ENCODE measurements at regions not wholly inside any gene's neighbourhood (a gene's known extent, or its start where the extent isn't known, plus 50 kb on each side); places are given as distances from the start of the nearest gene placed in this dataset.

DNA sequence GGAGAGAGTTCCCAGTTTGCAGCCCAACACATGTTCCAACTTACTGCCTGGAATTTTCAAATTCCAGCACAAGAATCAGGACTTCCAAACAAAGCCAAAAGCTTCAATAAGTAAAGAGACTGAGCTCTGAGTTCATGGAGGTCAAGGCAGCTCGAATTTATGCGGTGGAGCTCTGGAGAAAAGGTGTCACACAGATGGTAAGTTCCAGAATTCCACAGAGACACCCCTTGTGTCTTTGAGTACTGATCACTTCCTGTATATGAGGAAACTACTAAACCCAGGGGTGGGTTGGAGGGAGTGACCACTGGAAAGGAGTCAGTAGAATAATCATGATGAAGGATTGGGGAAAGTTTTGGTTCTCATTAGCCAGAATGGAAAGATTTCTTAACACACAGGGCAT, 118.5 kb upstream of the GUCY1A1 start:
- no peak for DNase-seq

DNA sequence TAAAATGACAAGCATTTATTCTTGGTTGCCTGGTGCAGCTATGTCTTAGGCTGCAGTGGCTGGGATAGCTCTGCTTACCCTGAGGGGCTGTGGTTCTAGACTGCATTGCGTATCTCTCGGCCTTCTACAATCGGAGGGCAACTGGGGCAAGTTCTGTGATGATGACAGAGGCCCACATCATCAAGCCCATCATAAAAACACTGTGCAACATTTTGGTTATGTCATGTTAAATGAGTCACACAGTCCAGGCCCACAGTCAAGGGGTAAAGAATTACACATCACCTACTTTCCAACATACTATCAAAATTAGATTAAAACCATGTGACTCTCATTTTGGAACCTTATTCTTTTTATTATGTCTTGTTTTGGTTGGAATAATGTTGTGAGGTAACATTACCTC, 120.2 kb upstream of the GUCY1A1 start:
- DNase-seq: no peak

- DNase-seq: no peak
Measured at GRCh38 chr4:155545456-155545855, 121.2 kb upstream of the GUCY1A1 start.

DNA sequence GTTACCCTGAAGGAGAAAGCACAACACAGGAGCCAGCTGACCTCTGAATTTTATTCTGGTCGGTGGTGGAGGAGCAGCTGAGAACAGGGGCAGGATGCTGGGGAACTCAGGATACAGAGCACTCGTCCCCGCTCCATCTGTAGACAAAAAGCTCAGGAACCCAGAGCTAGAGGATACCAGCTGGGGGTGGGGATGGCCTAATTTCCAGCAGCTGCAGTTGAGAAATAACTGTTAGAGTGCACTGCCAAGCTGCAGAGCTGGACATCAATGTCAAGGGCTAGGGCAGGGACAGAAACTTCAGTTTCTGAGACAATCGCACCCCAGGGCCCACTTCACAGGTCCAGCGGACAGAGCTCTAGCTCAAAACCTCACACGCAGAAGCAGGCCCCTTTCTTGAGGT, 122.1 kb upstream of the GUCY1A1 start:
- no peak for DNase-seq

GRCh38 chr4:155543126-155543765, 123.4 kb upstream of the GUCY1A1 start:
- DNase-seq: peak; percentile 2

DNA sequence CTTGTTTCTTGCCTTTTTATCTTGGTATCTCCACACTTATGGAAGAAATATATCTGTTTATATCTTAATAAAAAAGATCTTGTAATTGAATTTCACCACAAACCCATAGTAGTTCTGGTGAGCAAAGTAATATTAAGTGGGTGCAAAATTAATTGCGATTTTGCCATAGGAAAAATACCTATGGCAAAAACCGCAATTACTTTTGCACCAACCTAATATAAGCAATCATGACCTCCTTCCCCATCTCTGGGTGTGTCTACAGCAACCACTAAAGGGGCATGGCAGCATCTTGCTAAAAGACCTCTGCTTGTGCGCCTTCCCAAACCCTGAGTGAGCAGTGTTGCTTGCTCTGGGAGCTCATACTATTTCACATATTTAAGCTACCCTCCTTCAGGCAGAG, 124.2 kb upstream of the GUCY1A1 start:
- no peak for DNase-seq

- DNase-seq: no peak
Measured at GRCh38 chr4:155541716-155542115, 124.9 kb upstream of the GUCY1A1 start.

DNA sequence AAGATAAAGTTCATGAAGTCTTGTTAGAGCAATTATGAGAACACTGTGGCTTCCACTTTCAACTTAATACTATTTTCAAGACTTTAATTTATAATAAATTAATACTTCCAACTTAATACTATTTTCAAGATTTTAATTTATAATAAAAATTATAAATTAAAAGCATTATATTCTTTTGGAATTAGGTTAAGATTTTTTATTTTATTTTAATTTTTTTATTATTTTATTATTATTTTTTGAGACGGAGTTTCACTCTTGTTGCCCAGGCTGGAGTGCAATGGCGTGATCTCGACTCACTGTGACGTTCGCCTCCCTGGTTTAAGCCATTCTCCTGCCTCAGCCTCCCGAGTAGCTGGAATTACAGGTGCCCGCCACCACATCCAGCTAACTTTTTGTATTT, 126.0 kb upstream of the GUCY1A1 start:
- DNase-seq: no peak

DNA sequence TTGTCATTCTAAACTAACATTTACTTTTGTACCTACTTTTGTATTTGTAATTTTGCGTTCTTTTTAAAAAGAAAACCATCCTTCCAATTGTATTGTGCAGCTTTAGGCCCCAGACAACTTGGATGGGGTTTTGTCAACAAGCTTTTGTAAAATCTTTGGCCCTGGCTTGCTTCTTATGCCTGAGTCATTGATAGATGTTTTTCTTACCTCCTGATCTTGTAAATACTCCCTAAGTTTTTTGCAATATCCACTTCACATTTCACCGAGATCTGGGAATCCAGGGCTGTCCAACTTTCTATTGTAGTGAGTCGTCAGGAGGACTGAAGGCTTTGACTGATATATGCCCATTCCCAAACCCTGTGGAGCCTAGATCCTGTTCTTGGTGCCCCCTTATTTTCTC, 126.9 kb upstream of the GUCY1A1 start:
- DNase-seq: no peak

DNA sequence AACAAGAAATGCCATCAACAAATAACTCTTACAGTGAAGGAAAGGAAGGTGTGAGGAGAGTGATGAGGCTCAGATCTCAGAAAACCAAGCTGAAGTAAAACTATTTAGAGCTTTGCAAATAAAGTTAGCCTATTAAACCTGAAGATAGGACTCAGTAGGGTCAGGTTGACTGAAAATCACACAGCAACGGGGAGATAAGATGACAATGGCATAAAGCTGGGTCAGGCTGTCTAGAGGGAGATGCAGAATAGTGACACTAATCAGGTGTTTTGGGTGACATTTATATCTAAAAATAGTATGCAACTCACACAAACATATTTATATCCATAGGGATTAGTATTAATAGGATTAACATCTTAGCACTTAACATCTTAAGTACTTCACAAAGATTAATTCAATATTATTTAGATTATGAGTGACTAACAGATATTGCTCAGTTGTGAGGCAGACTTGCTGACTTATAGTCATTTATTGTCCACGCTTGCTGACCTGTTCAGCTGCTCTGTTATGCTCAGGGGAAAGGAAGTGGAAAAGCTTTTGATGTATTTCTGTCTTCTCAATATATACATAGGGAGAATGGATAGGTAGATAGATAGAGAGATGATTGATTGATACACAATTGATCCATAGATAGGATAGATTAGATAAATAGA, 130.7 kb upstream of the GUCY1A1 start:
- DNase-seq: no peak

GRCh38 chr4:155532373-155533085, 134.1 kb upstream of the GUCY1A1 start:
- no peak for DNase-seq

GRCh38 chr4:155530857-155531256, 135.8 kb upstream of the GUCY1A1 start:
- no peak for DNase-seq

- no peak for DNase-seq
Measured at GRCh38 chr4:155530290-155530689, 136.4 kb upstream of the GUCY1A1 start.

GRCh38 chr4:155529716-155530115, 136.9 kb upstream of the GUCY1A1 start:
- no peak for DNase-seq

DNA sequence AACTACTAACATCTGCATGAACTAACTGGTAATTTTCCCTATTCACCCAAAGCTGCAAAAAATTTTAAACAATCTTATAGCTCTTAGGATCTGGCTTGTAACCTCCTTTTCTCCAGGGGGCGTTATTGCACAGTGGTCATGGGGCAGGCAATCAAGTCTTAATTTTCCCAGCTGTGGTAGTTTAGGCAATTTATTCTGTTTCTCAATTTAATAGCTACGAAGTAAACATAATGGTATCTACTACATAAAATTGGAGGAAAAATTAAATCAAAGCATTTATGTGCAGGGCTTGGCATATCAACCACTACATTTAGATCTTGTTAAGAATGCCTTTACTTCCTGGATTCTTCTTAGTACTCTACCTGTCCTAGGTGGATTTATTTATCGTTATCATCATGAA, 137.4 kb upstream of the GUCY1A1 start:
- DNase-seq: no peak

- DNase-seq: no peak
Measured at GRCh38 chr4:155526452-155527169, 140.0 kb upstream of the GUCY1A1 start.

DNA sequence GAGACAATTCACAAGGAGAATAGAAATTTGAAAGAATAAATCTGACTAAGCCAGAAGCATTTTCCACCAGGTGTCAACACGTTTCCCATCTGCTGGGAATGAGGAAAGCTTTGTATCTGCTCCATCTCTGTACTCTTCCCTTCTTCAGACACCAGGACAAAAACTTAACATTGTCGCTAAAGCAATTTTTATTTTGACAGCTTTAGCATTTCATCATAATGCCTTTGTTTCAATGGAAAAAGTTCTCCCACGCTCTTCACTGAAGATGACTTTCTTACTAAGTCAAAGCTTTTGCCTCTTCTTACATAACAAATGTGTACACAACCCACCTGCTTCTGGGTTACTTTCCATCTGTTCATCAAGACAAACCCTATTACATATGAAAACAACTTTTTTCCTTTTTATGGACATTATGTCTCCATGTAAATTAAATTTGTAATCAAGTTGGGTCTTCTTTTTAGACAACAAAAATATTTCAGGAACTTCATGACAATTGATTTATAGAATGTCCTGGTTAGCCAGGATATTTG, 141.7 kb upstream of the GUCY1A1 start:
- no peak for DNase-seq

DNA sequence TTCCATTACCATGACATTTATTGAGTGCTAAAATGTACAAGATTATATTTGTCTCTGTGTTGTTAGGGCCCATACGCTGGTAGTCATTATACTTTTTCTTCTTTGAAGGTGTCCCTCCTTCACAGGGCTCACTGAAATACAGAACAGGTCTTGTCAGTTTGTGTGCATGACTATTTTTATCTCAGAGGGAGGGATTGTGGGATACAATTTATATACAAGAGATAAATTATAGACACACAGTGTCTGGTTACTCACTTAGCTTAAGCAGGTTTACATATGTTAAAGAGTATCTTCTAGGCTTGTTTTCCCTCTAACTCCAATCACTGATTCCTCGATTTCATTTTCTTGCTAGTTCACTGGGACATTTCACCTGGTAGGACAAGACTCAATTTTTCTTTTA, 143.3 kb upstream of the GUCY1A1 start:
- no peak for DNase-seq

- DNase-seq: no peak
Measured at GRCh38 chr4:155522201-155522600, 144.4 kb upstream of the GUCY1A1 start.

DNA sequence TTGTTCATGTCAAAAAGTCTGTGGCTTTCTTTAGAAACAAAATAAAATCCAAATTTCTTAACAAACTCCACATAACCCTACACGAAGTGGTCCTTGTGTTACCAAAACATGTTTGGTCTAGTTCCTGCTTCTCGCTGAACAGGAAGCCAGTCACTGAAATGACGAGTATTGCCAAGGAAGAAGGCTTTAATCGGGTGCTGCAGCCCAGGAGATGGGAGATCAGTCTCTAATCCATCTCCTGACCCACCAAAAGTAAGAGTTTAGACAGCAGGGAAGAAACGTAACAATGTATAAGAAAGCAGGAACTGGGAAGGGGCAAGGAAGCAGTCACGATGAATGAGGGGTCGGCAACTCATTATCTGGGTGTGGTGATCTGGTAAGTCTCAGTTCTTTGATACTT, 144.6 kb upstream of the MAP9 start:
- no peak for DNase-seq

GRCh38 chr4:155515444-155516075, 138.8 kb upstream of the MAP9 start:
- no peak for DNase-seq

DNA sequence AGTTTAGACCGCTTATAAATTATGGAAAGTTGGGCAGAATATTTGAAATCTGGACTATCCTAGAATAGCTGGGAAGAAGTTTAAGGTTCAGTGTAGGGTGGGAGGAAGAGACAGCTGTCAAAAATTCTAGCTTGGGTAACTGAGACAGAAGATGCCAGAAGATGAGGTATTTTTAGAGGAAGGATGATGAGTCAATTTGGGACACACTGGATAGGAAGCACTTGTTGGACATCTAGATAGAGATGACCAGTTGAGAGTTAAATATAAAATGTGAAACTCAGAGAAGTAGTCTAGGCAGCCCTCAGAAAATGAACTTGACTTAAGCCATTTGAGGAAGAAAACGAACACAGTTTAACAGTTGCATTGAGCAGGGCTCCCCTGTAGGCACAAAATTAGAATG, 137.9 kb upstream of the MAP9 start:
- DNase-seq: no peak

GRCh38 chr4:155512817-155513216, 136.1 kb upstream of the MAP9 start:
- no peak for DNase-seq
